ENCODE measurements at regions not wholly inside any gene's neighbourhood (a gene's known extent, or its start where the extent isn't known, plus 50 kb on each side); places are given as distances from the start of the nearest gene placed in this dataset.

DNA sequence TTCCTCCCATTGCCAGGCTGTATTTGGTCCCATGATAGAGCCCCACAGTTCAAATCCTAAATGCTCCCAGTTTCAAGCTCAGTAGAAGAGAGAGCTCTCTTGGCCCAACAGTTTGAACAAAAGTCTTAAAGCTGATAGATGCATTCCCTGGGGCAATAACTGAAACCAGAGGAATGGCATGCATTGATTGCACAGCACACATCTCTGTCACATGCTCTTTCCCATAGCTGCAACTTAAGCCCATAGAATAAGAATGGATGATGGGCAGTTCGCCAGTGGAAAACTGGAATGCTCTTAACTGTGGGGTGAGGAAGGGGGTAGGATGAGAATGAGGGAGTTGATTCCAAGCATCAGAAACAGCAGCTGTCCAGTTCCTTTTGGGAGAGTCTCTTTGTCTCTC, 1942.4 kb upstream of the WWC1 start:
- TF ChIP-seq, protein P1, sequence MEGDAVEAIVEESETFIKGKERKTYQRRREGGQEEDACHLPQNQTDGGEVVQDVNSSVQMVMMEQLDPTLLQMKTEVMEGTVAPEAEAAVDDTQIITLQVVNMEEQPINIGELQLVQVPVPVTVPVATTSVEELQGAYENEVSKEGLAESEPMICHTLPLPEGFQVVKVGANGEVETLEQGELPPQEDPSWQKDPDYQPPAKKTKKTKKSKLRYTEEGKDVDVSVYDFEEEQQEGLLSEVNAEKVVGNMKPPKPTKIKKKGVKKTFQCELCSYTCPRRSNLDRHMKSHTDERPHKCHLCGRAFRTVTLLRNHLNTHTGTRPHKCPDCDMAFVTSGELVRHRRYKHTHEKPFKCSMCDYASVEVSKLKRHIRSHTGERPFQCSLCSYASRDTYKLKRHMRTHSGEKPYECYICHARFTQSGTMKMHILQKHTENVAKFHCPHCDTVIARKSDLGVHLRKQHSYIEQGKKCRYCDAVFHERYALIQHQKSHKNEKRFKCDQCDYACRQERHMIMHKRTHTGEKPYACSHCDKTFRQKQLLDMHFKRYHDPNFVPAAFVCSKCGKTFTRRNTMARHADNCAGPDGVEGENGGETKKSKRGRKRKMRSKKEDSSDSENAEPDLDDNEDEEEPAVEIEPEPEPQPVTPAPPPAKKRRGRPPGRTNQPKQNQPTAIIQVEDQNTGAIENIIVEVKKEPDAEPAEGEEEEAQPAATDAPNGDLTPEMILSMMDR (IDR thresholded peaks at IDR 0.05): no peak
- TF ChIP-seq POLR2A (IDR thresholded peaks at IDR 0.05): no peak
